KG1 (cell line): ENCODE measurements at regions not wholly inside any gene's neighbourhood (a gene's known extent, or its start where the extent isn't known, plus 50 kb on each side); places are given as distances from the start of the nearest gene placed in this dataset.

ENCODE experiments used
- DNase-seq: peaks from one replicate; lab custom pipeline; 2025; lab: John Stamatoyannopoulos, UW

- no peak for DNase-seq
These were observed 168.8 kb downstream of the CDH26 start for GRCh38 chr20:60126975-60127374.

- no peak for DNase-seq
These were observed 173.2 kb downstream of the CDH26 start for GRCh38 chr20:60131375-60131774.

- no peak for DNase-seq
These were observed 174.1 kb downstream of the CDH26 start for GRCh38 chr20:60132162-60132826.

- no peak for DNase-seq
These were observed 174.8 kb downstream of the CDH26 start for GRCh38 chr20:60132827-60133670.

- DNase-seq: no peak
These were observed 177.1 kb downstream of the CDH26 start for GRCh38 chr20:60135276-60135675.

GRCh38 chr20:60136645-60137401, 178.6 kb downstream of the CDH26 start:
- no peak for DNase-seq

- peak; percentile 45 for DNase-seq
These were observed 179.5 kb downstream of the CDH26 start for GRCh38 chr20:60137657-60138245.

GRCh38 chr20:60138256-60139220, 180.3 kb downstream of the CDH26 start:
- DNase-seq: no peak

GRCh38 chr20:60139663-60140446, 181.6 kb downstream of the CDH26 start:
- no peak for DNase-seq

- DNase-seq: no peak
These were observed 184.4 kb downstream of the CDH26 start for GRCh38 chr20:60142587-60142986.

- DNase-seq: no peak
These were observed 185.1 kb downstream of the CDH26 start for GRCh38 chr20:60143261-60143842.

GRCh38 chr20:60144404-60144803, 186.2 kb downstream of the CDH26 start:
- no peak for DNase-seq

GRCh38 chr20:60144974-60145527, 186.8 kb downstream of the CDH26 start:
- DNase-seq: no peak

- no peak for DNase-seq
These were observed 188.8 kb downstream of the CDH26 start for GRCh38 chr20:60147004-60147403.

- no peak for DNase-seq
These were observed 190.7 kb downstream of the CDH26 start for GRCh38 chr20:60148885-60149284.

GRCh38 chr20:60152792-60153191, 194.6 kb downstream of the CDH26 start:
- no peak for DNase-seq

- DNase-seq: no peak
These were observed 202.4 kb downstream of the CDH26 start for GRCh38 chr20:60160451-60161145.

GRCh38 chr20:60167812-60168211, 209.6 kb downstream of the CDH26 start:
- no peak for DNase-seq

GRCh38 chr20:60168963-60169362, 210.7 kb downstream of the CDH26 start:
- no peak for DNase-seq
